Renal pelvis (tissue), 1 donor: ENCODE measurements at regions not wholly inside any gene's neighbourhood (a gene's known extent, or its start where the extent isn't known, plus 50 kb on each side); places are given as distances from the start of the nearest gene placed in this dataset.
"Not testable (repeated sequence)": the region's sequence is repeated elsewhere in the genome, so short reads cannot be mapped to it uniquely, and the experiment has no call there.

ENCODE experiments used
- DNase-seq: peaks from one replicate; pipeline ENCODE4 v3.0.0-alpha.2; 2013

GRCh38 chr4:83921124-83921523, 385.2 kb downstream of the GPAT3 start:
- DNase-seq = no peak

GRCh38 chr4:83920375-83920774, 384.5 kb downstream of the GPAT3 start:
- no peak for DNase-seq

- DNase-seq = no peak
These were observed 381.7 kb downstream of the GPAT3 start for GRCh38 chr4:83917572-83917971.

GRCh38 chr4:83910693-83911092, 374.8 kb downstream of the GPAT3 start:
- DNase-seq = no peak

GRCh38 chr4:83906561-83906960, 370.7 kb downstream of the GPAT3 start:
- DNase-seq = no peak

- no peak for DNase-seq
These were observed 370.0 kb downstream of the GPAT3 start for GRCh38 chr4:83905952-83906351.

- not testable (repeated sequence) for DNase-seq
These were observed 367.8 kb downstream of the GPAT3 start for GRCh38 chr4:83903740-83904139.

GRCh38 chr4:83894831-83895230, 358.9 kb downstream of the GPAT3 start:
- DNase-seq = no peak

- DNase-seq = no peak
These were observed 354.9 kb downstream of the GPAT3 start for GRCh38 chr4:83890816-83891215.

GRCh38 chr4:83890231-83890630, 354.3 kb downstream of the GPAT3 start:
- no peak for DNase-seq

- DNase-seq = no peak
These were observed 353.9 kb downstream of the GPAT3 start for GRCh38 chr4:83889802-83890201.

GRCh38 chr4:83885256-83886182, 349.6 kb downstream of the GPAT3 start:
- no peak for DNase-seq

GRCh38 chr4:83876047-83876446, 340.1 kb downstream of the GPAT3 start:
- DNase-seq = no peak

- no peak for DNase-seq
These were observed 339.5 kb downstream of the GPAT3 start for GRCh38 chr4:83875437-83875836.

GRCh38 chr4:83873996-83874395, 338.1 kb downstream of the GPAT3 start:
- no peak for DNase-seq

- DNase-seq = no peak
These were observed 334.5 kb downstream of the GPAT3 start for GRCh38 chr4:83870328-83870950.

- no peak for DNase-seq
These were observed 331.1 kb downstream of the GPAT3 start for GRCh38 chr4:83866834-83867621.

- no peak for DNase-seq
These were observed 329.7 kb downstream of the GPAT3 start for GRCh38 chr4:83865417-83866150.

- DNase-seq = no peak
These were observed 328.3 kb downstream of the GPAT3 start for GRCh38 chr4:83864097-83864817.

- no peak for DNase-seq
These were observed 326.6 kb downstream of the GPAT3 start for GRCh38 chr4:83862471-83862870.

- no peak for DNase-seq
These were observed 324.3 kb downstream of the GPAT3 start for GRCh38 chr4:83860200-83860599.
